AG20443 (cell line): ENCODE measurements at regions not wholly inside any gene's neighbourhood (a gene's known extent, or its start where the extent isn't known, plus 50 kb on each side); places are given as distances from the start of the nearest gene placed in this dataset.
A peak's percentile ranks its signal among the peaks of the same experiment; 100 is the strongest.

Source experiments
- DNase-seq: peaks from one replicate; pipeline ENCODE4 v3.0.0; 2012; ENCODE audit warnings: low spot score, mixed read lengths

GRCh38 chr2:42918041-42918440 is 125.7 kb upstream of the HAAO start:
- DNase-seq = no peak

GRCh38 chr2:42917425-42917927 is 125.1 kb upstream of the HAAO start:
- peak; percentile 89 for DNase-seq

GRCh38 chr2:42916324-42916723 is 123.9 kb upstream of the HAAO start:
- DNase-seq = no peak

- DNase-seq = no peak
Measured at GRCh38 chr2:42914860-42915259, 122.5 kb upstream of the HAAO start.

GRCh38 chr2:42914314-42914713 is 121.9 kb upstream of the HAAO start:
- no peak for DNase-seq

- DNase-seq = no peak
Measured at GRCh38 chr2:42913280-42913878, 121.0 kb upstream of the HAAO start.

- no peak for DNase-seq
Measured at GRCh38 chr2:42910645-42911405, 118.4 kb upstream of the HAAO start.

- DNase-seq = no peak
Measured at GRCh38 chr2:42909966-42910365, 117.6 kb upstream of the HAAO start.

GRCh38 chr2:42908518-42909200 is 116.3 kb upstream of the HAAO start:
- no peak for DNase-seq

- DNase-seq = no peak
Measured at GRCh38 chr2:42907835-42908234, 115.5 kb upstream of the HAAO start.

GRCh38 chr2:42906557-42907411 is 114.4 kb upstream of the HAAO start:
- peak; percentile 78 for DNase-seq

- DNase-seq = no peak
Measured at GRCh38 chr2:42906111-42906556, 113.8 kb upstream of the HAAO start.

GRCh38 chr2:42905341-42906110 is 113.1 kb upstream of the HAAO start:
- DNase-seq = peak; percentile 47

GRCh38 chr2:42904576-42904876 is 112.1 kb upstream of the HAAO start:
- no peak for DNase-seq

- DNase-seq = no peak
Measured at GRCh38 chr2:42903821-42904575, 111.6 kb upstream of the HAAO start.

GRCh38 chr2:42902939-42903709 is 110.7 kb upstream of the HAAO start:
- no peak for DNase-seq

- peak; percentile 76 for DNase-seq
Measured at GRCh38 chr2:42901076-42901640, 108.8 kb upstream of the HAAO start.

- DNase-seq = no peak
Measured at GRCh38 chr2:42900289-42900891, 108.0 kb upstream of the HAAO start.

GRCh38 chr2:42897358-42897757 is 105.0 kb upstream of the HAAO start:
- no peak for DNase-seq
